NOMO-1 treated with DMSO at 0.1 percent for 48 hours (cell line): ENCODE measurements at regions not wholly inside any gene's neighbourhood (a gene's known extent, or its start where the extent isn't known, plus 50 kb on each side); places are given as distances from the start of the nearest gene placed in this dataset.
"Not testable (repeated sequence)": the region's sequence is repeated elsewhere in the genome, so short reads cannot be mapped to it uniquely, and the experiment has no call there.

Source experiments
- DNase-seq: peaks from one replicate; lab custom pipeline; 2025; ENCODE audit not compliant: unreplicated experiment; lab: John Stamatoyannopoulos, UW

GRCh38 chr4:38278255-38278654 lies 318.1 kb downstream of the PTTG2 start:
- no peak for DNase-seq

GRCh38 chr4:38279077-38279476 lies 318.9 kb downstream of the PTTG2 start:
- no peak for DNase-seq

- no peak for DNase-seq
Observed at GRCh38 chr4:38279650-38280322, 319.6 kb downstream of the PTTG2 start.

GRCh38 chr4:38280323-38280706 lies 320.1 kb downstream of the PTTG2 start:
- DNase-seq = no peak

GRCh38 chr4:38281371-38282071 lies 321.3 kb downstream of the PTTG2 start:
- DNase-seq = no peak

- no peak for DNase-seq
Observed at GRCh38 chr4:38283724-38284123, 323.5 kb downstream of the PTTG2 start.

GRCh38 chr4:38284294-38285030 lies 324.3 kb downstream of the PTTG2 start:
- DNase-seq = no peak

GRCh38 chr4:38287101-38287851 lies 327.1 kb downstream of the PTTG2 start:
- no peak for DNase-seq

GRCh38 chr4:38289553-38289952 lies 329.4 kb downstream of the PTTG2 start:
- DNase-seq = no peak

GRCh38 chr4:38290366-38290765 lies 330.2 kb downstream of the PTTG2 start:
- no peak for DNase-seq

- no peak for DNase-seq
Observed at GRCh38 chr4:38290914-38291313, 330.7 kb downstream of the PTTG2 start.

GRCh38 chr4:38292529-38292928 lies 332.3 kb downstream of the PTTG2 start:
- no peak for DNase-seq

- no peak for DNase-seq
Observed at GRCh38 chr4:38294238-38294637, 334.0 kb downstream of the PTTG2 start.

- DNase-seq = no peak
Observed at GRCh38 chr4:38297061-38297460, 336.9 kb downstream of the PTTG2 start.

- DNase-seq = no peak
Observed at GRCh38 chr4:38298868-38299713, 338.9 kb downstream of the PTTG2 start.

- DNase-seq = no peak
Observed at GRCh38 chr4:38302910-38303309, 342.7 kb downstream of the PTTG2 start.

GRCh38 chr4:38304460-38304859 lies 344.3 kb downstream of the PTTG2 start:
- DNase-seq = not testable (repeated sequence)

GRCh38 chr4:38306482-38307071 lies 346.4 kb downstream of the PTTG2 start:
- DNase-seq = peak; percentile 19

- no peak for DNase-seq
Observed at GRCh38 chr4:38308728-38309311, 348.6 kb downstream of the PTTG2 start.

GRCh38 chr4:38309471-38309870 lies 349.3 kb downstream of the PTTG2 start:
- no peak for DNase-seq
